Colonic mucosa (tissue), 4 donors: ENCODE measurements at regions not wholly inside any gene's neighbourhood (a gene's known extent, or its start where the extent isn't known, plus 50 kb on each side); places are given as distances from the start of the nearest gene placed in this dataset.

ENCODE experiments used
- DNase-seq: peaks from one replicate; pipeline ENCODE4 v3.0.0-alpha.2; 2020
- H3K27ac ChIP-seq: fragments of 200-600 bp; one replicate; pipeline ENCODE4 v1.8.0; 2021
- H3K27me3 ChIP-seq: fragments of 200-600 bp; one replicate; pipeline ENCODE4 v1.8.0; 2021
- H3K36me3 ChIP-seq: fragments of 200-600 bp; one replicate; pipeline ENCODE4 v1.8.0; 2021
- H3K4me1 ChIP-seq: fragments of 200-600 bp; one replicate; pipeline ENCODE4 v1.8.0; 2021; ENCODE audit warnings: mild to moderate bottlenecking
- H3K4me3 ChIP-seq: fragments of 200-600 bp; one replicate; pipeline ENCODE4 v1.8.0; 2021
- H3K9ac ChIP-seq, 2 donors: one replicate each; pipeline ENCODE4 v1.7.0; 2013; ENCODE audit warnings: control low read depth in 2 of 2, low read depth in 2 of 2, low read length in 2 of 2
- H3K9me3 ChIP-seq: fragments of 200-600 bp; one replicate; pipeline ENCODE4 v1.8.0; 2021
- CTCF ChIP-seq: fragments of 200-600 bp; IDR thresholded peaks from one replicate; pipeline ENCODE4 v1.8.0; 2022; ENCODE audit warnings: antibody characterized with exemption, mild to moderate bottlenecking
- intact Hi-C: fragments of 100-400 bp; cut with DNase I; formaldehyde crosslinking; loops from one replicate; pipeline ENCODE4 v1.14.1; 2022
- donor health status: healthy.
- donor health status: DM: no; HTN: no; CAD: no.
- donor health status: DM: no; HTN: no; CAD: no.

- H3K4me1 ChIP-seq: no peaks in the 10 kb centered on the region
- no peaks in the 10 kb centered on the region for H3K36me3 ChIP-seq
- no peak for TF ChIP-seq CTCF
- H3K4me3 ChIP-seq: no peak overlapping the region
- DNase-seq: no peak
- H3K27ac ChIP-seq: no peak overlapping the region
- no peaks in the 10 kb centered on the region for H3K27me3 ChIP-seq
- intact Hi-C loops: no loop called here
- no peaks in the 10 kb centered on the region for H3K9me3 ChIP-seq
- no peak overlapping the region for H3K9ac ChIP-seq
Observed at GRCh38 chr21:27606422-27606821, 639.5 kb upstream of the ADAMTS5 start.

- H3K27me3 ChIP-seq: no peaks in the 10 kb centered on the region
- DNase-seq: no peak
- no peak overlapping the region for H3K4me3 ChIP-seq
- no peaks in the 10 kb centered on the region for H3K36me3 ChIP-seq
- intact Hi-C loops: no loop called here
- no peaks in the 10 kb centered on the region for H3K9me3 ChIP-seq
- no peaks in the 10 kb centered on the region for H3K4me1 ChIP-seq
- no peak for TF ChIP-seq CTCF
- no peak overlapping the region for H3K27ac ChIP-seq
- H3K9ac ChIP-seq: no peak overlapping the region
Observed at GRCh38 chr21:27596196-27596595, 629.3 kb upstream of the ADAMTS5 start.

- Histone ChIP-seq H3K4me3 (no peak overlapping the region), H3K4me1 (no peaks in the 10 kb centered on the region), H3K27ac (no peak overlapping the region), H3K9me3 (no peaks in the 10 kb centered on the region), H3K27me3 (no peaks in the 10 kb centered on the region), H3K9ac (no peak overlapping the region), H3K36me3 (no peaks in the 10 kb centered on the region)
- intact Hi-C loops: no loop called here
- DNase-seq: no peak
- no peak for TF ChIP-seq CTCF
Observed at GRCh38 chr21:27595716-27596115, 628.8 kb upstream of the ADAMTS5 start.

GRCh38 chr21:27590271-27590670 lies 623.4 kb upstream of the ADAMTS5 start:
- Histone ChIP-seq H3K27ac (no peak overlapping the region), H3K9ac (no peak overlapping the region), H3K9me3 (no peaks in the 10 kb centered on the region), H3K4me1 (no peaks in the 10 kb centered on the region), H3K4me3 (no peak overlapping the region), H3K27me3 (no peaks in the 10 kb centered on the region), H3K36me3 (no peaks in the 10 kb centered on the region)
- intact Hi-C loops: no loop called here
- TF ChIP-seq CTCF: no peak
- DNase-seq: no peak

GRCh38 chr21:27589781-27590180 lies 622.9 kb upstream of the ADAMTS5 start:
- H3K9ac ChIP-seq: no peak overlapping the region
- no peaks in the 10 kb centered on the region for H3K36me3 ChIP-seq
- H3K27ac ChIP-seq: no peak overlapping the region
- no peak overlapping the region for H3K4me3 ChIP-seq
- H3K9me3 ChIP-seq: no peaks in the 10 kb centered on the region
- no peaks in the 10 kb centered on the region for H3K27me3 ChIP-seq
- no peaks in the 10 kb centered on the region for H3K4me1 ChIP-seq
- intact Hi-C loops: no loop called here
- no peak for DNase-seq
- TF ChIP-seq CTCF: no peak

- TF ChIP-seq CTCF: no peak
- no peaks in the 10 kb centered on the region for H3K27me3 ChIP-seq
- H3K4me1 ChIP-seq: no peaks in the 10 kb centered on the region
- H3K36me3 ChIP-seq: no peaks in the 10 kb centered on the region
- no peak for DNase-seq
- no peak overlapping the region for H3K4me3 ChIP-seq
- H3K9me3 ChIP-seq: no peaks in the 10 kb centered on the region
- intact Hi-C loops: no loop called here
- no peak overlapping the region for H3K27ac ChIP-seq
- no peak overlapping the region for H3K9ac ChIP-seq
Observed at GRCh38 chr21:27586986-27587385, 620.1 kb upstream of the ADAMTS5 start.
